H9 (cell line): ENCODE measurements at regions not wholly inside any gene's neighbourhood (a gene's known extent, or its start where the extent isn't known, plus 50 kb on each side); places are given as distances from the start of the nearest gene placed in this dataset.

ENCODE experiments used
- DNase-seq: peaks from one replicate; pipeline ENCODE4 v3.0.0-alpha.2; 2017
- H2AFZ ChIP-seq: one replicate; pipeline ENCODE4 v1.6.1; 2013; ENCODE audit warnings: mild to moderate bottlenecking, low read length, control low read depth, moderate library complexity
- H2AK5ac ChIP-seq: 2 replicates; pipeline ENCODE4 v1.6.1; 2013; ENCODE audit warnings: low read length, control low read depth, mixed read lengths; ENCODE audit not compliant: insufficient read length
- H2BK120ac ChIP-seq: one replicate; pipeline ENCODE4 v1.6.1; 2013; ENCODE audit warnings: low read depth, mild to moderate bottlenecking, low read length, control low read depth, inconsistent platforms; ENCODE audit not compliant: poor library complexity, severe bottlenecking
- H2BK12ac ChIP-seq: 2 replicates; pipeline ENCODE4 v1.6.1; 2013; ENCODE audit warnings: low read length, control low read depth, mixed read lengths, low read depth; ENCODE audit not compliant: insufficient read length
- H2BK15ac ChIP-seq: 2 replicates; pipeline ENCODE4 v1.6.1; 2013; ENCODE audit warnings: low read depth, low read length, control low read depth
- H2BK20ac ChIP-seq: one replicate; pipeline ENCODE4 v1.6.1; 2013; ENCODE audit warnings: low read depth, mild to moderate bottlenecking, low read length, control low read depth, inconsistent platforms; ENCODE audit not compliant: poor library complexity, severe bottlenecking
- H2BK5ac ChIP-seq: 2 replicates; pipeline ENCODE4 v1.6.1; 2013; ENCODE audit warnings: low read length, control low read depth, mixed read lengths; ENCODE audit not compliant: insufficient read length
- H3K14ac ChIP-seq: 2 replicates; pipeline ENCODE4 v1.6.1; 2013; ENCODE audit warnings: low read length, control low read depth; ENCODE audit not compliant: insufficient read depth
- H3K18ac ChIP-seq: 2 replicates; pipeline ENCODE4 v1.6.1; 2013; ENCODE audit warnings: low read depth, mild to moderate bottlenecking, mixed read lengths, low read length, control low read depth; ENCODE audit not compliant: insufficient read length
- H3K23ac ChIP-seq: 2 replicates; pipeline ENCODE4 v1.6.1; 2013; ENCODE audit warnings: low read length, control low read depth, mixed read lengths, low read depth; ENCODE audit not compliant: insufficient read length
- H3K23me2 ChIP-seq: 2 replicates; pipeline ENCODE4 v1.6.1; 2013; ENCODE audit warnings: low read depth, mild to moderate bottlenecking, mixed read lengths, low read length, control low read depth; ENCODE audit not compliant: insufficient read length, poor library complexity, severe bottlenecking
- H3K27ac ChIP-seq: 2 replicates; pipeline ENCODE4 v1.5.1; 2013; ENCODE audit warnings: low read length, control low read depth, mixed read lengths, low read depth; ENCODE audit not compliant: insufficient read length
- H3K27me3 ChIP-seq: 2 replicates; pipeline ENCODE4 v1.6.1; 2013; ENCODE audit warnings: low read length, control low read depth, inconsistent platforms; ENCODE audit not compliant: insufficient read depth
- H3K4ac ChIP-seq: 2 replicates; pipeline ENCODE4 v1.6.1; 2013; ENCODE audit warnings: low read depth, mild to moderate bottlenecking, control low read depth, inconsistent platforms, low read length, moderate library complexity
- H3K4me1 ChIP-seq: 2 replicates; pipeline ENCODE4 v1.6.1; 2013; ENCODE audit warnings: low read length, control low read depth, inconsistent platforms; ENCODE audit not compliant: insufficient read depth
- H3K4me2 ChIP-seq: 2 replicates; pipeline ENCODE4 v1.6.1; 2013; ENCODE audit warnings: low read length, control low read depth, mixed read lengths; ENCODE audit not compliant: insufficient read length, insufficient read depth
- H3K56ac ChIP-seq: 2 replicates; pipeline ENCODE4 v1.6.1; 2013; ENCODE audit warnings: low read depth, mild to moderate bottlenecking, mixed read lengths, low read length, control low read depth; ENCODE audit not compliant: insufficient read length
- H3K79me1 ChIP-seq: 2 replicates; pipeline ENCODE4 v1.6.1; 2013; ENCODE audit warnings: low read depth, mild to moderate bottlenecking, moderate library complexity, low read length, control low read depth, inconsistent platforms; ENCODE audit not compliant: insufficient read depth, poor library complexity, severe bottlenecking
- H3K79me2 ChIP-seq: 2 replicates; pipeline ENCODE4 v1.6.1; 2013; ENCODE audit warnings: low read length, control low read depth, inconsistent platforms; ENCODE audit not compliant: insufficient read depth
- H3K9ac ChIP-seq: 2 replicates; pipeline ENCODE4 v1.6.1; 2013; ENCODE audit warnings: low read length, control low read depth, mixed read lengths; ENCODE audit not compliant: insufficient read length; ENCODE audit errors: extremely low read depth
- H3K9me3 ChIP-seq: one replicate; pipeline ENCODE4 v1.6.1; 2013; ENCODE audit warnings: low read depth, low read length, inconsistent platforms; ENCODE audit not compliant: control insufficient read depth
- H3T11ph ChIP-seq: one replicate; pipeline ENCODE4 v1.6.1; 2013; ENCODE audit warnings: mild to moderate bottlenecking, low read length, control low read depth, inconsistent platforms
- H4K20me1 ChIP-seq: one replicate; pipeline ENCODE4 v1.6.1; 2013; ENCODE audit not compliant: control insufficient read depth, insufficient read length, insufficient read depth
- H4K5ac ChIP-seq: 2 replicates; pipeline ENCODE4 v1.6.1; 2013; ENCODE audit warnings: low read depth, mild to moderate bottlenecking, mixed read lengths, low read length, control low read depth; ENCODE audit not compliant: insufficient read length
- H4K8ac ChIP-seq: replicated peaks from 2 replicates; pipeline ENCODE4 v1.6.1; 2013; ENCODE audit warnings: low read length, control low read depth, mixed read lengths, low read depth; ENCODE audit not compliant: insufficient read length
- H4K91ac ChIP-seq: 2 replicates; pipeline ENCODE4 v1.6.1; 2013; ENCODE audit warnings: low read depth, mild to moderate bottlenecking, moderate library complexity, mixed read lengths, low read length, control low read depth; ENCODE audit not compliant: insufficient read length
- H3K27ac Mint-ChIP-seq, 3 experiments: 2 replicates in 2 of 3; 3 replicates in 1 of 3; pipeline ENCODE4 v1.8.0; 2020 to 2021; ENCODE audit warnings: mixed read lengths in 3 of 3, mild to moderate bottlenecking in 1 of 3, moderate library complexity in 1 of 3
- H3K27me3 Mint-ChIP-seq: 2 replicates; pipeline ENCODE4 v1.8.0; 2021; ENCODE audit warnings: low read depth, mild to moderate bottlenecking, moderate library complexity, mixed read lengths
- H3K36me3 Mint-ChIP-seq, 3 experiments: 2 replicates in 2 of 3; 3 replicates in 1 of 3; pipeline ENCODE4 v1.8.0; 2020 to 2021; ENCODE audit warnings: low read depth in 3 of 3, mixed read lengths in 3 of 3; ENCODE audit not compliant: insufficient read depth in 1 of 3
- H3K4me1 Mint-ChIP-seq, 2 experiments: 2 replicates each; pipeline ENCODE4 v1.8.0; 2020; ENCODE audit warnings: mixed read lengths in 2 of 2
- H3K4me3 Mint-ChIP-seq, 2 experiments: 2 replicates in 1 of 2; 3 replicates in 1 of 2; pipeline ENCODE4 v1.8.0; 2020 to 2021; ENCODE audit warnings: mild to moderate bottlenecking in 2 of 2, mixed read lengths in 2 of 2, moderate library complexity in 1 of 2
- H3K9me3 Mint-ChIP-seq, 2 experiments: 2 replicates in 1 of 2; 3 replicates in 1 of 2; pipeline ENCODE4 v1.8.0; 2020; ENCODE audit warnings: mild to moderate bottlenecking in 2 of 2, mixed read lengths in 2 of 2, moderate library complexity in 1 of 2
- CTCF ChIP-seq: fragments of 200-600 bp; sonication (generic); conservative IDR thresholded peaks from 3 replicates; pipeline ENCODE4 v1.8.0; 2021; ENCODE audit warnings: antibody characterized with exemption, mild to moderate bottlenecking
- WGBS: extraction: QIAGEN DNeasy Blood & Tissue Kit; methylation state at CpG from one replicate; pipeline ENCODE4 v1.1.7; 2013; ENCODE audit warnings: missing lambda C conversion rate, low lambda C conversion rate, mixed read lengths; ENCODE audit not compliant: insufficient read length; ENCODE audit errors: extremely low coverage; 5-methylcytosine and 5-hydroxymethylcytosine counted together

- Histone ChIP-seq H2BK15ac (no peak overlapping the region), H2AK5ac (no peak overlapping the region), H2BK12ac (no peak overlapping the region), H3K14ac (no peak overlapping the region), H2BK20ac (no peak overlapping the region), H3K9me3 (no peaks in the 10 kb centered on the region), H2BK120ac (no peak overlapping the region), H3K79me1 (no peaks in the 10 kb centered on the region), H4K20me1 (no peaks in the 10 kb centered on the region), H3K79me2 (no peaks in the 10 kb centered on the region), H3K4me2 (no peak overlapping the region), H3K56ac (no peak overlapping the region), H3K4ac (no peak overlapping the region), H4K5ac (no peak overlapping the region), H3K4me1 (no peaks in the 10 kb centered on the region), H3T11ph (no peak overlapping the region), H3K27me3 (no peaks in the 10 kb centered on the region), H4K8ac (no peak overlapping the region), H2AFZ (peak overlapping the region; percentile 32), H2BK5ac (no peak overlapping the region), H4K91ac (no peak overlapping the region), H3K27ac (no peak overlapping the region), H3K9ac (no peak overlapping the region), H3K18ac (no peak overlapping the region), H3K23ac (no peak overlapping the region), H3K23me2 (no peaks in the 10 kb centered on the region)
- no peak for TF ChIP-seq CTCF
- H3K36me3 Mint-ChIP-seq: no peaks in the 10 kb centered on the region; a peak in 1 of 7 replicates
- no CpG with 5 or more reads among the region's 8 CpGs for WGBS
- H3K27ac Mint-ChIP-seq: peak overlapping the region in 1 of 3 experiments; percentile 73; a peak in 3 of 7 replicates
- H3K27me3 Mint-ChIP-seq: no peaks in the 10 kb centered on the region
- peaks cover 0 to 6% of the 10 kb centered on the region in 2 experiments; a peak in 2 of 5 replicates for H3K9me3 Mint-ChIP-seq
- no peak for DNase-seq
- peak overlapping the region in 1 of 2 experiments; percentile 47; a peak in 1 of 5 replicates for H3K4me3 Mint-ChIP-seq
- peaks cover 9 to 12% of the 10 kb centered on the region in 2 experiments for H3K4me1 Mint-ChIP-seq
These were observed 146.2 kb downstream of the TBX18 start for GRCh38 chr6:84618046-84618752.
